Esophagus muscularis mucosa (tissue), 3 donors: ENCODE measurements at regions not wholly inside any gene's neighbourhood (a gene's known extent, or its start where the extent isn't known, plus 50 kb on each side); places are given as distances from the start of the nearest gene placed in this dataset.

Source experiments
- EP300 ChIP-seq: sonication (generic); formaldehyde crosslinking; IDR thresholded peaks from one replicate; pipeline ENCODE4 v1.6.1; 2017; ENCODE audit warnings: antibody characterized with exemption
- TF ChIP-seq, protein P1 (sequence below), 3 experiments: fragments of 200-600 bp in 2 of 3; fragments of 450-650 bp in 1 of 3; sonication (generic) in 2 of 3; IDR thresholded peaks; one replicate each; pipeline ENCODE4 v1.5.1; 2017 to 2019; ENCODE audit warnings: antibody characterized with exemption in 3 of 3, mild to moderate bottlenecking in 2 of 3, moderate library complexity in 1 of 3

- TF ChIP-seq EP300 = no peak
- TF ChIP-seq, protein P1, sequence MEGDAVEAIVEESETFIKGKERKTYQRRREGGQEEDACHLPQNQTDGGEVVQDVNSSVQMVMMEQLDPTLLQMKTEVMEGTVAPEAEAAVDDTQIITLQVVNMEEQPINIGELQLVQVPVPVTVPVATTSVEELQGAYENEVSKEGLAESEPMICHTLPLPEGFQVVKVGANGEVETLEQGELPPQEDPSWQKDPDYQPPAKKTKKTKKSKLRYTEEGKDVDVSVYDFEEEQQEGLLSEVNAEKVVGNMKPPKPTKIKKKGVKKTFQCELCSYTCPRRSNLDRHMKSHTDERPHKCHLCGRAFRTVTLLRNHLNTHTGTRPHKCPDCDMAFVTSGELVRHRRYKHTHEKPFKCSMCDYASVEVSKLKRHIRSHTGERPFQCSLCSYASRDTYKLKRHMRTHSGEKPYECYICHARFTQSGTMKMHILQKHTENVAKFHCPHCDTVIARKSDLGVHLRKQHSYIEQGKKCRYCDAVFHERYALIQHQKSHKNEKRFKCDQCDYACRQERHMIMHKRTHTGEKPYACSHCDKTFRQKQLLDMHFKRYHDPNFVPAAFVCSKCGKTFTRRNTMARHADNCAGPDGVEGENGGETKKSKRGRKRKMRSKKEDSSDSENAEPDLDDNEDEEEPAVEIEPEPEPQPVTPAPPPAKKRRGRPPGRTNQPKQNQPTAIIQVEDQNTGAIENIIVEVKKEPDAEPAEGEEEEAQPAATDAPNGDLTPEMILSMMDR (IDR thresholded peaks at IDR 0.05) = no peak
Observed at GRCh38 chr11:129270446-129270845, 78.3 kb upstream of the ARHGAP32 start.
